Activated B cell treated with CpG ODN at 0.5 μM for 24 hours (primary cell): ENCODE measurements at regions not wholly inside any gene's neighbourhood (a gene's known extent, or its start where the extent isn't known, plus 50 kb on each side); places are given as distances from the start of the nearest gene placed in this dataset.

Experiments
- ATAC-seq: fragments of 200-7000 bp; cut with Tn5 transposase; one replicate; pipeline ENCODE4 v1.10.0; 2021; ENCODE audit warnings: low read depth, mild to moderate bottlenecking, moderate library complexity
- CTCF ChIA-PET: fragments of 350-600 bp; sonication (Branson Sonifier 250); formaldehyde crosslinking; loops from one replicate; lab custom pipeline; 2021; ENCODE audit warnings: antibody characterized with exemption; lab: Charles Lee
- POLR2A ChIA-PET: fragments of 350-600 bp; sonication (Branson Sonifier 250); formaldehyde crosslinking; loops from one replicate; lab custom pipeline; 2021; ENCODE audit warnings: antibody characterized with exemption; lab: Charles Lee
- DNase-seq: peaks from one replicate; pipeline ENCODE4 v3.0.0; 2022
- H3K27ac Mint-ChIP-seq: one replicate; pipeline ENCODE4 v1.8.0; 2020; ENCODE audit warnings: mixed read lengths
- H3K27me3 Mint-ChIP-seq: one replicate; pipeline ENCODE4 v1.8.0; 2021; ENCODE audit warnings: mixed read lengths
- H3K36me3 Mint-ChIP-seq: one replicate; pipeline ENCODE4 v1.8.0; 2021; ENCODE audit warnings: low read depth, mixed read lengths
- H3K4me1 Mint-ChIP-seq: one replicate; pipeline ENCODE4 v1.8.0; 2021; ENCODE audit warnings: mixed read lengths
- H3K4me3 Mint-ChIP-seq: one replicate; pipeline ENCODE4 v1.8.0; 2020; ENCODE audit warnings: mild to moderate bottlenecking, mixed read lengths
- H3K9me3 Mint-ChIP-seq: one replicate; pipeline ENCODE4 v1.8.0; 2020; ENCODE audit warnings: mixed read lengths
- CTCF ChIP-seq: fragments of 200-600 bp; IDR thresholded peaks from one replicate; pipeline ENCODE4 v1.8.0; 2022; ENCODE audit warnings: antibody characterized with exemption, mild to moderate bottlenecking
- intact Hi-C: fragments of 100-400 bp; cut with micrococcal nuclease; formaldehyde crosslinking; loops from one replicate; pipeline ENCODE4 v1.15.1; 2024

GRCh38 chr6:30007132-30007764 is 53.8 kb upstream of the POLR1H start:
- no peak for TF ChIP-seq CTCF
- H3K36me3 Mint-ChIP-seq: peaks cover 10% of the 10 kb centered on the region
- ATAC-seq (peak; percentile 72), DNase-seq (peak; percentile 37)
- ChIA-PET CTCF (no interaction called here), POLR2A (no interaction called here)
- no peak overlapping the region for H3K27ac Mint-ChIP-seq
- H3K27me3 Mint-ChIP-seq: peaks cover 20% of the 10 kb centered on the region
- H3K4me1 Mint-ChIP-seq: peaks cover 19% of the 10 kb centered on the region
- H3K4me3 Mint-ChIP-seq: peak overlapping the region; percentile 84
- H3K9me3 Mint-ChIP-seq: no peaks in the 10 kb centered on the region
- intact Hi-C loops: loop anchor here (2.0 to 5.0 kb wide), 3 partner anchors 18 to 80 kb away; no protein-coding TSS in a partner anchor

GRCh38 chr6:30009113-30009512 is 52.0 kb upstream of the POLR1H start:
- Mint-ChIP-seq H3K4me3 (no peak overlapping the region), H3K27ac (no peak overlapping the region), H3K4me1 (peaks cover 19% of the 10 kb centered on the region), H3K36me3 (peaks cover 10% of the 10 kb centered on the region), H3K9me3 (no peaks in the 10 kb centered on the region), H3K27me3 (peaks cover 20% of the 10 kb centered on the region)
- intact Hi-C loops: loop anchor here (5.0 kb wide), 1 partner anchor 82 kb away; no protein-coding TSS in a partner anchor
- ChIA-PET CTCF (interaction anchor here (6.8 kb wide), 1 partner anchor 161 kb away, joined by 61 read pairs; no protein-coding TSS in a partner anchor), POLR2A (no interaction called here)
- no peak for TF ChIP-seq CTCF
- DNase-seq (no peak), ATAC-seq (no peak)
